Natural killer cell (primary cell): ENCODE measurements at regions not wholly inside any gene's neighbourhood (a gene's known extent, or its start where the extent isn't known, plus 50 kb on each side); places are given as distances from the start of the nearest gene placed in this dataset.

ENCODE experiments used
- ATAC-seq, 3 donors: fragments of 150-1000 bp in 2 of 3; fragments of 200-7000 bp in 1 of 3; cut with Tn5 transposase; 1 replicate in 1 of 3; 2 replicates in 2 of 3; pipeline ENCODE4 v1.10.0; 2021; ENCODE audit warnings: mild to moderate bottlenecking in 2 of 3, moderate library complexity in 2 of 3
- DNase-seq, 2 donors: peaks; one replicate each; pipeline versions ENCODE4 v3.0.0 to v3.0.0-alpha.2; 2013 to 2021; ENCODE audit warnings: mixed read lengths in 1 of 2
- H3K27ac ChIP-seq: one replicate; pipeline ENCODE4 v1.5.1; 2013; ENCODE audit warnings: mild to moderate bottlenecking, low read length
- H3K27me3 ChIP-seq: one replicate; pipeline ENCODE4 v1.6.1; 2013; ENCODE audit warnings: low read length; ENCODE audit not compliant: control insufficient read depth, insufficient read depth
- H3K36me3 ChIP-seq: one replicate; pipeline ENCODE4 v1.6.1; 2013; ENCODE audit warnings: low read length; ENCODE audit not compliant: control insufficient read depth, insufficient read depth
- H3K4me1 ChIP-seq: one replicate; pipeline ENCODE4 v1.6.1; 2013; ENCODE audit warnings: low read length; ENCODE audit not compliant: control insufficient read depth, insufficient read depth
- H3K4me3 ChIP-seq: one replicate; pipeline ENCODE4 v1.5.1; 2013; ENCODE audit warnings: low read length
- H3K9me3 ChIP-seq: one replicate; pipeline ENCODE4 v1.6.1; 2013; ENCODE audit warnings: low read length; ENCODE audit not compliant: control insufficient read depth, insufficient read depth
- H3K27ac Mint-ChIP-seq, 2 donors: one replicate each; pipeline ENCODE4 v1.8.0; 2022; ENCODE audit warnings: mild to moderate bottlenecking in 2 of 2, mixed read lengths in 2 of 2, moderate library complexity in 1 of 2
- H3K27me3 Mint-ChIP-seq, 2 donors: one replicate each; pipeline ENCODE4 v1.8.0; 2022; ENCODE audit warnings: low read depth in 2 of 2, mixed read lengths in 2 of 2
- H3K36me3 Mint-ChIP-seq: one replicate; pipeline ENCODE4 v1.8.0; 2022; ENCODE audit warnings: mixed read lengths
- H3K4me1 Mint-ChIP-seq, 2 donors: one replicate each; pipeline ENCODE4 v1.8.0; 2022; ENCODE audit warnings: mixed read lengths in 2 of 2
- H3K4me3 Mint-ChIP-seq: one replicate; pipeline ENCODE4 v1.8.0; 2022; ENCODE audit warnings: mild to moderate bottlenecking, moderate library complexity, mixed read lengths
- H3K9me3 Mint-ChIP-seq, 2 donors: one replicate each; pipeline ENCODE4 v1.8.0; 2022; ENCODE audit warnings: mixed read lengths in 2 of 2
- CTCF ChIP-seq: fragments of 200-600 bp; IDR thresholded peaks from one replicate; pipeline ENCODE4 v1.8.0; 2022; ENCODE audit warnings: antibody characterized with exemption
- WGBS: methylation state at CpG from one replicate; pipeline ENCODE4 v1.1.7; 2013; ENCODE audit warnings: missing lambda C conversion rate; ENCODE audit not compliant: insufficient coverage; 5-methylcytosine and 5-hydroxymethylcytosine counted together
- intact Hi-C: fragments of 100-400 bp; cut with micrococcal nuclease; formaldehyde crosslinking; loops from one replicate; pipeline ENCODE4 v1.14.2; 2022

GRCh38 chr20:4437131-4437530, 188.0 kb upstream of the ADRA1D start:
- no peaks in the 10 kb centered on the region for H3K27me3 ChIP-seq
- Mint-ChIP-seq H3K36me3 (no peaks in the 10 kb centered on the region), H3K27me3 (peaks cover 7 to 9% of the 10 kb centered on the region in 2 donors), H3K4me3 (no peak overlapping the region), H3K4me1 (no peaks in the 10 kb centered on the region), H3K9me3 (no peaks in the 10 kb centered on the region), H3K27ac (no peak overlapping the region)
- no peak overlapping the region for H3K4me3 ChIP-seq
- H3K27ac ChIP-seq: no peak overlapping the region
- no peak for DNase-seq
- no peak for ATAC-seq
- intact Hi-C loops: no loop called here
- 100% methylated on average over 1 of the region's 1 CpG for WGBS
- H3K4me1 ChIP-seq: no peaks in the 10 kb centered on the region
- no peaks in the 10 kb centered on the region for H3K9me3 ChIP-seq
- TF ChIP-seq CTCF: no peak
- H3K36me3 ChIP-seq: no peaks in the 10 kb centered on the region

GRCh38 chr20:4435671-4436455, 186.8 kb upstream of the ADRA1D start:
- Histone ChIP-seq H3K27me3 (no peaks in the 10 kb centered on the region), H3K4me1 (no peaks in the 10 kb centered on the region), H3K36me3 (no peaks in the 10 kb centered on the region), H3K27ac (no peak overlapping the region), H3K9me3 (no peaks in the 10 kb centered on the region), H3K4me3 (no peak overlapping the region)
- Mint-ChIP-seq H3K36me3 (no peaks in the 10 kb centered on the region), H3K27ac (no peak overlapping the region), H3K27me3 (peaks cover 7 to 9% of the 10 kb centered on the region in 2 donors), H3K4me3 (no peak overlapping the region), H3K9me3 (no peaks in the 10 kb centered on the region), H3K4me1 (no peaks in the 10 kb centered on the region)
- no peak for TF ChIP-seq CTCF
- ATAC-seq: no peak
- DNase-seq: no peak
- intact Hi-C loops: no loop called here
- 84% methylated on average over 6 of the region's 6 CpGs for WGBS

- Mint-ChIP-seq H3K27me3 (peaks cover 7 to 9% of the 10 kb centered on the region in 2 donors), H3K9me3 (no peaks in the 10 kb centered on the region), H3K27ac (no peak overlapping the region), H3K4me1 (no peaks in the 10 kb centered on the region), H3K4me3 (no peak overlapping the region), H3K36me3 (no peaks in the 10 kb centered on the region)
- Histone ChIP-seq H3K27ac (no peak overlapping the region), H3K27me3 (no peaks in the 10 kb centered on the region), H3K4me1 (no peaks in the 10 kb centered on the region), H3K36me3 (no peaks in the 10 kb centered on the region), H3K9me3 (no peaks in the 10 kb centered on the region), H3K4me3 (no peak overlapping the region)
- DNase-seq (no peak), ATAC-seq (no peak)
- WGBS: 71% methylated on average over 1 of the region's 1 CpG
- no peak for TF ChIP-seq CTCF
- intact Hi-C loops: no loop called here
Observed at GRCh38 chr20:4435225-4435624, 186.1 kb upstream of the ADRA1D start.

- WGBS: 86% methylated on average over 4 of the region's 4 CpGs
- no peaks in the 10 kb centered on the region for H3K4me1 ChIP-seq
- H3K9me3 ChIP-seq: no peaks in the 10 kb centered on the region
- Mint-ChIP-seq H3K9me3 (no peaks in the 10 kb centered on the region), H3K27me3 (peaks cover 7 to 9% of the 10 kb centered on the region in 2 donors), H3K36me3 (no peaks in the 10 kb centered on the region), H3K4me3 (no peak overlapping the region), H3K4me1 (no peaks in the 10 kb centered on the region), H3K27ac (no peak overlapping the region)
- H3K4me3 ChIP-seq: no peak overlapping the region
- no peaks in the 10 kb centered on the region for H3K36me3 ChIP-seq
- H3K27me3 ChIP-seq: no peaks in the 10 kb centered on the region
- intact Hi-C loops: no loop called here
- ATAC-seq: no peak
- no peak overlapping the region for H3K27ac ChIP-seq
- DNase-seq: no peak
- no peak for TF ChIP-seq CTCF
Observed at GRCh38 chr20:4434681-4435080, 185.6 kb upstream of the ADRA1D start.
